ENCODE measurements at regions not wholly inside any gene's neighbourhood (a gene's known extent, or its start where the extent isn't known, plus 50 kb on each side); places are given as distances from the start of the nearest gene placed in this dataset.
"Not testable (repeated sequence)": the region's sequence is repeated elsewhere in the genome, so short reads cannot be mapped to it uniquely, and the experiment has no call there.

DNA sequence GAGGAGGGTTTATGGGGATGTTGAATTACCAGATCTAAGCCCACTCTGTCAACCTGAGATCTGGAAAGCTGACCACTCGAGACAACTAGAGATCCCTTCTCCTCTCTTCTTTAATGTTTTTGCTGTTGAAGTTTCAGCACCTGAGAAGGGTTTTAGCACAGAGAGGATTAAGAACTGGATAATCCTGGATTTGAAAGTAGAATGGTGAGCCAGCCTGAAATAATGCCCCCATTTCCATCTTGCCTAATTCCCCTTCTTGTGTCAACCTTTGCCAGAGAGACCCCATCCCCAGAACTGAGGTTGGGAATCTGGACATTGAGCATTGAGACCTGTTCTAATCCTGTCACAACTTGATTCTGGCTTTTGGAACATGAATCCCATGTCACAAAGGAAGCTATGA lies 87.8 kb upstream of the RFLNA start:
- intact Hi-C loops (cut with DNase I), result no loop called here

GRCh38 chr12:124207617-124208016 lies 87.3 kb upstream of the RFLNA start:
- DNase-seq (ENCODE audit: low spot score), result no peak
- intact Hi-C loops (cut with DNase I), result no loop called here

More for the DNA sequence above, 87.8 kb upstream of the RFLNA start:
- DNase-seq (ENCODE audit: low spot score), result no peak

DNA sequence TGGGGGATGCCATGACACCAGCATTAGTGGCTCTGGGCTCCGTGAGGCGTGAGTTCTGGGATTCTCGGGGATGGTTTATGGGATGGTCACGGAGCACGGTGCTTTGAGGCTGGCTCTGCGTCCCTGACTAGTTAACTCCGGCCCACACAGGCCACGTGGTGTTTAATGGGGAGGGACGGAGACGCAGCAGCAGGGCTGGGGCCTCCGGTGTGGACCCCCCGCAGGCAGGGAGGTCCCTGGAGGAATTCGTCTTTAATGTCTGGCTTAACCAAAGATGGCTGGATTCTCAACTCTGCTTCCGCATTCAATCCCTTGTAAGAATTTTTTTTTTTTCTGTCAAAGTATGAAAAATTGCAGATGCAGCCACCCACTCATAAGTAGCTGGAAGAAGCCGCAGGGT lies 86.4 kb upstream of the RFLNA start:
- intact Hi-C loops (cut with DNase I), result no loop called here
- no peak for DNase-seq (ENCODE audit: low spot score)

GRCh38 chr12:124210991-124211577 lies 83.8 kb upstream of the RFLNA start:
- no peak for DNase-seq (ENCODE audit: low spot score)
- intact Hi-C loops (cut with DNase I), result no loop called here

DNA sequence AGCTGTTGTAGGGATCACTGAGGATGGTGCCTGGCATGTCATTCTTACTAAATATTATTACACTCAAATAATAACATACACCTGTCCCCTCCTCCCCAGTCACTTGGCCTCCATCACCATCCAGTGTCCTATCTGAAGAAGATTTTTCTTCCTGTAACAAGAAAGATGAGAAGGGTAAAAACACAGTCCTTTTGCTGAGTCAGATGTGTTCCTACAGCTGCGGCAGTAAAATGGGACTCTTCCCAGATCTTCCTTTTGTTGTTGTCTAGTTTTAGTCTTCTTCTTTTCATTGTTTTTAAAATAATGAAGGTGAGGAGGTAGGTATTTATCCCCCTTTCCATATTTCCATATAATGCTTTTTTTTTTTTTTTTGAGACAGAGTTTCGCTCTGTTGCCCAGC lies 83.1 kb upstream of the RFLNA start:
- intact Hi-C loops (cut with DNase I), result no loop called here

DNA sequence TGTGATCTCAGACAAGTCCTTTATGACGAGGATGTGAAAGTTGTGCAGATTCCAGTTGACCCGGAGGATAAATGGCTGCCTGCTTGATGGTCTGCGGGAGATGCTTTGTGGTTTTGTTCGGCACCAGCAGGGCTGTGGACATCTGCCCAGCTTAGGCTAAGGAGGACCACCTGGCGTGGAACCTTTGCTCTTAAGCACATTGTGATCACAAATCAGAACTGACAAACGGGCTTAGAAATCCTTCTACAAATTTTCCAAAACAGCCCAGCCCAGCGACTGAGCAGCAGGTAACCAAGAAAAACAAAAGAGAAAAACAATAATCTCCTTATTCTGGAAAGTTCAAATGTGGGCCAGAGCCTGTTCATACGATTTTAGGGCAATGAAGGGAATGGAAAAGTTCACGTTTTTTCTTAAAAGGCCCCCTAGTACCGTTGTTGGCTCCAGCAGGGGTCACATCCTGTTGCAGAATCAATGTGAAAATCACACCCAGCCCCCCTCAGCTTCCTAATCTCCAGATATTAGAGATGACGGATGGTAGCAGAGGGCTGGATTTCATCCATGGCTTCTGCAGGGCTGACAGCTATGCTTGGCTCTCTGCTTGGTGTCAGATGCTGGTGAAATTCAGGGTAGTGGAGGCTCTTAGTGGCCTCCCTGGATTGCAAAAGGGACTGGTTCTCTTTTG lies 81.1 kb upstream of the RFLNA start:
- no peak for DNase-seq (ENCODE audit: low spot score)
- intact Hi-C loops (cut with DNase I), result no loop called here

More for the DNA sequence above, 83.1 kb upstream of the RFLNA start:
- DNase-seq (ENCODE audit: low spot score), result no peak

DNA sequence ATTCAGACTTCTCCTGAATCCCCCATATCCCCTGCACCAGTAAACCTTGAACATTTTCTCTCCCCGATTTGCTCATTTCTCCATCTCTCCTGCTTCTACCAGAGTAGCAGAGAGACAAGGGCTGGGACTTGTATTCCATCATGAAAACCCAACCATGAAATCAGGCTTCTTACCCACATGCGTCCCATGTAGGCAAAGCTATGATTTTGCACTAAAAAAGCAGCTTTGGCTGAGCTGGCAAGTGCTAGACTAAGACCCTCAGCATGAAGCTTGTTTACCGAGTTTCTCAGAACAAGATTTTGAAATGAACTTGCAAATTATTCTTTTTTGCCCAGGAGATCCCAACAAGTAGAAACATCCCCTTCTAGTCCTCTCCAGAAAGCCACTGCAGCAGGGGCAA lies 80.3 kb upstream of the RFLNA start:
- no peak for DNase-seq (ENCODE audit: low spot score)
- intact Hi-C loops (cut with DNase I), result no loop called here

DNA sequence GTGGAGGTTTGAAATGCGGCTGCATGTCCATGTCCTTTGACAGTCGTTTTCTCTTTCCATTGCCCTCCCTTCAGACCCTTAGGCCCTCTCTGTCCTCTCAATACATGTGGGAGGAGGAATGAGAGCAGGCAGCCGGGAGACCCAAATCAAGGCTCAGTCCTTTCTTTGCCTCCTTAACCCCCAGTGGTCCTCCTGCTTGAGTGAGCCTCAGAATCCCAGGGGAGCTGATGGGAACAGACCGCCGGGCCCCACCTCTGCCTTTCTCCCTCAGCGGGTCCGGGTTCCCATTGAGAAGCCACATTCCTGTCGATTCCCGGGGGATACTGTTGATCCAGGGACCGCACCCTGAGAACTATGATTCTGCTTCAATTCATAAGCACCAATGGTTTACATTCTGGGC lies 77.9 kb upstream of the RFLNA start:
- DNase-seq (ENCODE audit: low spot score), result no peak
- intact Hi-C loops (cut with DNase I), result no loop called here

DNA sequence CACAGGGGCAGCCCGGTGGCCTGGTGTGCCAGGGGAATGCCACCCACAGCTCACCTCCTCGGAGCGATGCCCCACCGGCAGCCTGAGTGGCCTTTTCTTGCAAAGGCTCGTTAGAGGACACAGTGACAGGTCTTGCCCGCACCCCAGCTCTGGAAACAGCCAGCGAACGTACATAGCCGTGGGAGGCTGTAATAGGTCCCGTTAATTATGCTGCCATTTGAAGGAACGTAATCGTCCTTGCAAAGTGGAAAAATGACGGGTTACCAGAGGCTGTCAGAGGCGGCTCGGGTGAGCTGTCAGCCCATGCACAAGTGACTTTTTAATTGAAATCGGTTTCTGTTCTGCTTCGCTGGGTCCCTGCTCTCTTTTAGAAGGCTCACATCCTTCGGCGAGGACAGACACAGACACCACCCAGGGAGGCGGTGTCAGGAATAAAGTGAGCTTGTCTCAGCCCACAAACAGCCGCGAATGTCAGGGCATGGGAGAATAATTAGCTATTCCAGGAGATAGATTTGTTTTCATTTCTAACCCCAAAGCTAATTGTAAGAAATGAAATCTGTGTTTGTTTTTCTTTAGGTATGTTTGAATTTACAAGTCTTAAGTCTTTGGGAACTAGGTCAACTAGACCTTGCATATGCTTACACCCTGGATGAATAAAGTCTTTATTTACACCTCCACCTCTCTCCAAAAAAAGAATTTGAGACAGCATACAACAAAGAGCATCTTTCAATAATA lies 77.2 kb upstream of the RFLNA start:
- intact Hi-C loops (cut with DNase I), result no loop called here
- no peak for DNase-seq (ENCODE audit: low spot score)

DNA sequence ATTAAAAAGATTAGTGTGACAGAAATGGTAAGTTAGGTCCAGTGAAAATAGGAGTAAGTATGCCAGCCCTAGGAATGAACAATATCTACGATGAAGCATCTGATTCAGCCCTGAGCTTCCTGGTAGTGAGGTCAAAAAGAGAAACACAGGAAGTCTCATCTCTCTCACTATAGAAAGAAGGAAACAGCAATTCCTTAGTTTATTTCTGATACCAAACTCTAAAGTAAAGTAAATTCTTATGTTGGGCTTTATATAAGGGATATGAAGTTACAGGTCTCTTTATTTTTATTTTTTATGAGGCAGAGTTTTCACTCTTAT lies 76.7 kb upstream of the RFLNA start:
- intact Hi-C loops (cut with DNase I), result no loop called here
- DNase-seq (ENCODE audit: low spot score), result no peak

DNA sequence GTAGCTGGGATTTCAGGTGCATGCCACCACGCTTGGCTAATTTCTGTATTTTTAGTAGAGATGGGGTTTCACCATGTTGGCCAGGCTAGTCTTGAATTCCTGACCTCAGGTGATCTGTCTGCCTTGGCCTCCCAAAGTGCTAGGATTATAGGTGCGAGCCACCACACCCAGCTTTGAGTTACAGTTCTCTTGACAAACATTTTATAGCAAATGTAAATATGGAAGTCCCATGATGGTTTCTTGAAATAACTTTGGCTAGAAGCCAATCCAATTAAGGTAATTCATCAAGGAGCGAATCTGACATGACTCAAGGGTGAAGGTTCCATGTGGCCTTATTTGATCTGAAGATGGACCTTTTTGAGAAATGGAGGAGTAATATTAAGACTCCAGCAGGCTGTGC lies 76.2 kb upstream of the RFLNA start:
- DNase-seq (ENCODE audit: low spot score); intact Hi-C loops (cut with DNase I): not testable (repeated sequence)

- intact Hi-C loops (cut with DNase I), result loop anchor here in 1 of 2 donors (5.0 kb wide), 2 partner anchors 560 to 985 kb away; no protein-coding TSS in a partner anchor
- DNase-seq (ENCODE audit: low spot score), result no peak
Observed at GRCh38 chr12:124222368-124223245, 72.3 kb upstream of the RFLNA start.

- DNase-seq (ENCODE audit: low spot score), result not testable (repeated sequence)
- intact Hi-C loops (cut with DNase I), result loop anchor here in 1 of 2 donors (5.0 kb wide), 2 partner anchors 559 to 984 kb away; no protein-coding TSS in a partner anchor
Observed at GRCh38 chr12:124223733-124224138, 71.2 kb upstream of the RFLNA start.

DNA sequence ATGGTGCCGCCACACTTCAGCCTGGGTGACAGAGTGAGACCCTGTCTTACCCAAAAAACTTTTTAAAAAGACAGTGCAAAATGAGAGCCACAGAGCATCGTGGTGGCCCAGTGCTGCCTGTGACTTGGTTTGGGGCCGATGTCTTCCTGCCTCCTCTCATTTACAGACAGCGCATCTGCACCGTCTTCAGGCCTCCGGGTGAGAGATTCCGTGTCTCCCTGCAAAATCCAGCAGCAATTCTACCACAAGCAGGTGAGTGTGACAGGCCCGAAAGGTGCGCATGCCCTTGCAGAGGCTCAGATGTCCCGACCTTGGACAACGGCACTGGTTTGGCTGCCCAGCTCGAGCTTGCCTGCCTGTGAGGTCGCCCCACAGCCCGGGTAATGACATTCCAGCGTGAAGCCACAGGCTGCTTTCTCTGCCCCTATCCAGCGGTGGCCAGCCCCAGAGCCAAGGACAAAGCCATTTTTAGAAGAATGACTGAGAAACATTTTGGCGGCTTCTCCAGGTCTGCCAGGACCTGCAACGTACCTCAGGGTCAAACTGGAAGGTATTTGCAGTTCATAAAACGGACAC lies 70.3 kb upstream of the RFLNA start:
- intact Hi-C loops (cut with DNase I), result loop anchor here in 1 of 2 donors (5.0 kb wide), 2 partner anchors 558 to 983 kb away; no protein-coding TSS in a partner anchor
- DNase-seq (ENCODE audit: low spot score), result no peak

- intact Hi-C loops (cut with DNase I), result no loop called here
- no peak for DNase-seq (ENCODE audit: low spot score)
Observed at GRCh38 chr12:124225730-124226129, 69.2 kb upstream of the RFLNA start.

DNA sequence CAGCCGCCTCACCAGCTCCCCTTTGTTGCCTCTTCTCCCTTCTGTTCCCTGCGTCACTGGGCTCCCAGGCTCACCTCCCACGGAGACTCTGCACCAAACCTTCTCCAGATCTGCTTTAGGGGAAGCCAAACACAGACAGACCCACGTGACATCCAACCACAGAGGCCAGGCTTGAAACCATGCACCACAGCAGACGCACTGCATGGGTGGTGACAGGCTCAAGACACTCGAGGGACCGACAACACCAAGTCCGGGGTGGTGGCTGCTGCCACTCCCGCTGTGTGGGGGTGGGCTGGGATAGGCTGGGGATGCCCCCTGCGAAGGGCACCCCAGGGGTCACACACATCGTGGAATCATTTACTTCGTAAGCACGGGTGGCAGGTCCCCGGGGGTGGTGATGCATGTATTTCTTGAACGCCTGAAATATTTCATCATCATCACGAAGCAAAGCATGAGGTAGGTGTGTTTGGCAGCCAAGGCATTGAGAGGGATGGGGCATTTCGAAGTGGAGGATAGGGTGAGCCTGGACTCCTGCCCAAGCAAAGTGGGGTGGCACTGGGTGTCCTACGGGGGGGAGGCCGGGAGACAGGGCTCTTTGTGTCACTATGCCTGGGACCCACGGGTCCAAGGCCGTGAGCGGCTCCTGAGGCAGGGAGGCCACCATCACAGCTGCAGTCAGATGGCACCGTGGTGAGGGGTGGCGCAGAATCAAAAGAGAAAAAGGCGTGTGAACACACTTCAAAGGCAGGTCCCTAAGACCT lies 66.8 kb upstream of the RFLNA start:
- intact Hi-C loops (cut with DNase I), result no loop called here
- no peak for DNase-seq (ENCODE audit: low spot score)

GRCh38 chr12:124229520-124229919 lies 65.4 kb upstream of the RFLNA start:
- intact Hi-C loops (cut with DNase I), result no loop called here
- no peak for DNase-seq (ENCODE audit: low spot score)

DNA sequence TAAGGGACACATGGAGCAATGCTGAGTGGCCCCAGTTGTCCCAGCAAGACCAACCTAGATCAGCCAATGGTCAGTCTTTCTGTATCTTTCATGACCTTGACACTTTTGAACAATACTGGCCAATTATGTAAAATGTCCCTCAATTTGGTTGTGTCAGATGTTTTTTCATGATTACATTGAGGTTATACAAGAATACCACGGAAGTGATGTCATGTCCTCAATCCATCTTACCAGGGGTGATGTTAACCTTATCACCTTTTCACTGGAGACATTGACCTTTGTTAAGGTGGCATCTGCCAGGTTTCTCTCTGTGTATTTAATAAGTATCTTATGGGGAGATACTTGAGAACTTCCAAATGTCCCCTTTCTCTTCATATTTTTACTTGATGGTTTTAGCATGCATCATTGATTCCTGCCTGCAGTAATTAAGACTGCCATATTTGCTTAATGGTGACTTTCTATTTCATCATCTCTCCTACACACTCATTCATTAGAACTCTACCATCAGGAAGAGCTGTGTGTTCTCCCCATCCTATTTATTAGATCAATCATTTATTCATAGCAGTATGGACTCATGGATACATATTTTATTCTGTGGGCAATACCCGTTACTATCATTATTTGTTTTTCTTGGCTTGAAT lies 64.7 kb upstream of the RFLNA start:
- no peak for DNase-seq (ENCODE audit: low spot score)
- intact Hi-C loops (cut with DNase I), result no loop called here
